ENCODE measurements at regions not wholly inside any gene's neighbourhood (a gene's known extent, or its start where the extent isn't known, plus 50 kb on each side); places are given as distances from the start of the nearest gene placed in this dataset.

- TF ChIP-seq AFF4 (CRISPR knock-in tag; IDR thresholded peaks at IDR 0.05; ENCODE audit: borderline replicate concordance) (no peak), IRF2 (CRISPR knock-in tag; IDR thresholded peaks at IDR 0.05; ENCODE audit: borderline replicate concordance, low read depth) (no peak), KAT7 (CRISPR knock-in tag; IDR thresholded peaks at IDR 0.05; ENCODE audit: borderline replicate concordance) (no peak), ATF1 (CRISPR knock-in tag; IDR thresholded peaks at IDR 0.05) (no peak)
Observed at GRCh38 chr2:182630207-182630606, 85.8 kb upstream of the DNAJC10 start.

Measured in WTC11 (cell line).